ENCODE measurements at regions not wholly inside any gene's neighbourhood (a gene's known extent, or its start where the extent isn't known, plus 50 kb on each side); places are given as distances from the start of the nearest gene placed in this dataset.

GRCh38 chr6:159595173-159595572, 97.9 kb downstream of the SOD2 start:
- DNase-seq (no peak), ATAC-seq (no peak)
- intact Hi-C loops (cut with DNase I): no loop called here
- Histone ChIP-seq H3K4me3 (no peak overlapping the region), H3K27ac (no peak overlapping the region), H3K27me3 (no peaks in the 10 kb centered on the region), H3K9me3 (no peaks in the 10 kb centered on the region), H3K4me1 (no peaks in the 10 kb centered on the region), H3K36me3 (no peaks in the 10 kb centered on the region)
- TF ChIP-seq CTCF (IDR thresholded peaks at IDR 0.05): no peak

GRCh38 chr6:159594750-159595117, 98.3 kb downstream of the SOD2 start:
- no peaks in the 10 kb centered on the region for H3K4me1 ChIP-seq
- H3K9me3 ChIP-seq: no peaks in the 10 kb centered on the region
- ATAC-seq (no peak), DNase-seq (no peak)
- no peak overlapping the region for H3K27ac ChIP-seq
- no peak overlapping the region for H3K4me3 ChIP-seq
- no peaks in the 10 kb centered on the region for H3K27me3 ChIP-seq
- TF ChIP-seq CTCF (IDR thresholded peaks at IDR 0.05): no peak
- no peaks in the 10 kb centered on the region for H3K36me3 ChIP-seq
- intact Hi-C loops (cut with DNase I): no loop called here

GRCh38 chr6:159594106-159594749, 98.8 kb downstream of the SOD2 start:
- TF ChIP-seq CTCF (IDR thresholded peaks at IDR 0.05): no peak
- ATAC-seq (no peak), DNase-seq (no peak)
- H3K36me3 ChIP-seq: no peaks in the 10 kb centered on the region
- no peaks in the 10 kb centered on the region for H3K9me3 ChIP-seq
- H3K4me1 ChIP-seq: no peaks in the 10 kb centered on the region
- no peak overlapping the region for H3K27ac ChIP-seq
- no peak overlapping the region for H3K4me3 ChIP-seq
- intact Hi-C loops (cut with DNase I): no loop called here
- H3K27me3 ChIP-seq: no peaks in the 10 kb centered on the region

GRCh38 chr6:159590835-159591234, 102.2 kb downstream of the SOD2 start:
- Histone ChIP-seq H3K4me3 (no peak overlapping the region), H3K27me3 (no peaks in the 10 kb centered on the region), H3K27ac (no peak overlapping the region), H3K9me3 (no peaks in the 10 kb centered on the region), H3K4me1 (no peaks in the 10 kb centered on the region), H3K36me3 (no peaks in the 10 kb centered on the region)
- no peak for TF ChIP-seq CTCF (IDR thresholded peaks at IDR 0.05)
- intact Hi-C loops (cut with DNase I): no loop called here
- no peak for DNase-seq
- no peak for ATAC-seq

- Histone ChIP-seq H3K27ac (no peak overlapping the region), H3K36me3 (no peaks in the 10 kb centered on the region), H3K27me3 (no peaks in the 10 kb centered on the region), H3K4me1 (no peaks in the 10 kb centered on the region), H3K4me3 (no peak overlapping the region), H3K9me3 (no peaks in the 10 kb centered on the region)
- intact Hi-C loops (cut with DNase I): no loop called here
- ATAC-seq: no peak
- no peak for TF ChIP-seq CTCF (IDR thresholded peaks at IDR 0.05)
- DNase-seq: no peak
These were observed 106.4 kb downstream of the SOD2 start for GRCh38 chr6:159586684-159587083.

GRCh38 chr6:159582736-159583135, 110.3 kb downstream of the SOD2 start:
- no peak for ATAC-seq
- no peaks in the 10 kb centered on the region for H3K9me3 ChIP-seq
- no peak overlapping the region for H3K4me3 ChIP-seq
- no peaks in the 10 kb centered on the region for H3K27me3 ChIP-seq
- no peaks in the 10 kb centered on the region for H3K4me1 ChIP-seq
- no peak for DNase-seq
- intact Hi-C loops (cut with DNase I): no loop called here
- H3K36me3 ChIP-seq: no peaks in the 10 kb centered on the region
- no peak overlapping the region for H3K27ac ChIP-seq
- TF ChIP-seq CTCF (IDR thresholded peaks at IDR 0.05): no peak

All from upper lobe of right lung (tissue), 1 donor.